GM18867 (cell line): ENCODE measurements at regions not wholly inside any gene's neighbourhood (a gene's known extent, or its start where the extent isn't known, plus 50 kb on each side); places are given as distances from the start of the nearest gene placed in this dataset.

Source experiments
- ATAC-seq: cut with Tn5 transposase; IDR thresholded peaks from one replicate; pipeline ENCODE4 v1.9.1; 2021; ENCODE audit warnings: mild to moderate bottlenecking, moderate library complexity; ENCODE audit not compliant: unreplicated experiment

DNA sequence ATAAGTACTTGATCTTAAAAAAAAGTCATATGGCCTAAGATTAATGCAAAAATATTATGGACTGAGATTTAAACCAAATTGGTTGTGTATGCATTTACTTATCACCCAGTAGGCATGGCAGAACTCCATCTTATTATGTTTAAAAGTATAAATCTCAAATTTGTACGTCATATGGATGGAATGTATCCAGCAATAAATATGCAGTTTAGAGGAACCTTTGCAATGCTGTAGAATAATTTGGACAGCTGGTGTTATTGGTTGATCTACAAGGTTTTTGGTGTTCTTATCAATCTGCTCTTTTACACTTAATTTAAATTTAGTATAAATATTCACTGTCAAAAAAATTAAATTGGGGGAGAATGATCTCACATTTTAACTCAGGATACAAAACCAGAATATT lies 640.2 kb downstream of the SATB2 start:
- no peak for ATAC-seq

DNA sequence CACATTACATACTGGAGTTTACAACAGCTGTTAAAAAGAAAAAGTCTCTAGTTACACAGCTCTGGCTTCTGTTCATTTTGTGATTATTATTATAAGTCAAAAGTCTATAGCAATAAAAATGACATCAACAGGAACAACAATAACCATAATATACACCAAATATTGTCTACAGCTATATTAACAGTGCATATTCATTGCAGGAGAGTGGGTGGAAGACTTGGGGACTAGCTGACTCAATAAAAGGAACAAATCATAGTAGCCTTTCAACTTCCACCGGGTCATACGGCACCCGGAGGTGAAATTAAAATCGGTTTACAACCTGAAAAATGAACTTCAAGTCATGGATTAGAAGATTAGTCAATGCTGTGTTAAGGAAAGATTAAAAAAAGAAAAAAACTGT lies 642.1 kb downstream of the SATB2 start:
- no peak for ATAC-seq

DNA sequence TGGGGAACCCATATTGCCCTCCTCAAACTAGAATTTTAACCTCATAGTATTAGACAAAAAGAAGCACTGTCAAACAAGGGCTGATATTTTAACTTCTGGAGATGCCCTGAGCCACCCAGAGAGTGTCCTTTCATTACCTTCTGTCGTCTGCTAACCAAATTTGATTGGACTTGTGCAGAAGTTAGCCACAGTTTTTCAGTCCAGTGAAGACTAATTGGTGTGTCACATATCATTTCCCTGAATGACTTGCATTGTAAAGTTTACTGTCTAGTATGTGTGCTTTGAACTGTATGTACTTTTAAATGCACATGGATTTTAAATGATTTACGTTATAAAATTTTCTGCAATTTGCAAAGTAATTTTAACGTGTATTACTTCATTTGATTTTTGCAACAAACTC lies 646.5 kb downstream of the SATB2 start:
- ATAC-seq, result no peak

DNA sequence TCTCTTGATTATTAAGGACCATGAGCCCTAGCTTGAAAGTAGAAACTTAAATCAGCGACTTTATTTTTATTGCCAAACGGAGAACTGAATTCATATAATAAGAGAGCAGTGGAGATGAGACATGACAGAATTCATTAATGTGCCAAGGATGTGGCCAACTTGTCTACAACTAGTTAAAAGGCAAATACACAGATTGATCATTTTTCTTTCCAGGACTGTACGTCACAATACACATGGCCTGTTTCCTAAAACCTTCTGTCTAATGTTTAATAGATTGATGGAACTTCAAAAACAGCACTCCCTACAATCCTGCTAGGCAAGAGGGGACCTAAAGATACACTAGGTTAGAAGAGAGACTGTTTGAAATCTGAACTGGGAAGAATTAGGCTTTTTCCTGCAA lies 647.8 kb downstream of the SATB2 start:
- ATAC-seq, result no peak

DNA sequence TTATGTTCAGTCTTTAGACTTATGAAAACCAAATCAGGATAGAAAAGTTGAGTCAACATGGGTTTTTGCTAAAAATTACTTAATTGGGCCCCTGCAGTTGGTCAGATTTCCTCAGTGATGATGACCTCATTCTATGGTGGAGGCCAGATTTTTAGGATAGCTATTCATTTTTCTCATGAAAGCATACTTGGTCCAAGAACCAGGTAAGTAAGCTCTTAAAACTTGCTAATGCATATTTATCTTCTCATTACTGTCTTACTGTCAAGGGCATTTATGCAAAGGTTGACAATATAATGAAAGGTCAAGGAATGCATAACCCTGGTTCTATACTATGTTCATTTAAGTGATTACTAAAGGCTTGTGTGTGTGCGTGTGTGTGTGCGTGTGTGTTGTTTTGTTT lies 650.6 kb downstream of the SATB2 start:
- no peak for ATAC-seq

DNA sequence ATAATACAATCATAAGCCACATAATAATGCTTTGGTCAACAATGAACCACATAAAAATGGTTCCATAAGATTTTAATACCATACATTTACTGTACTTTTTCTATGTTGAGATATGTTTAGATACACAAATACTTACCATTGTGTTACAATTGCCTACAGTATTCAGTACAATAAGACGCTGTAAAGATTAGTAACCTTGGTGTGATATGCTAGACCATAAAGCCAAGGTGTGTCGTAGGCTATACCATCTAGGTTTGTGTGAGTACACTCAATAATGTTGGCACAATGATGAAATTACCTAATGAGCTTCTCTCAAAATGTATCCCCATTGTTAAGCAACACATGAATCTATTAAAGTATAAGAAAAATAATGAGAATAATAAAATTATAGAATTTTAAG lies 662.3 kb downstream of the SATB2 start:
- ATAC-seq, result no peak

DNA sequence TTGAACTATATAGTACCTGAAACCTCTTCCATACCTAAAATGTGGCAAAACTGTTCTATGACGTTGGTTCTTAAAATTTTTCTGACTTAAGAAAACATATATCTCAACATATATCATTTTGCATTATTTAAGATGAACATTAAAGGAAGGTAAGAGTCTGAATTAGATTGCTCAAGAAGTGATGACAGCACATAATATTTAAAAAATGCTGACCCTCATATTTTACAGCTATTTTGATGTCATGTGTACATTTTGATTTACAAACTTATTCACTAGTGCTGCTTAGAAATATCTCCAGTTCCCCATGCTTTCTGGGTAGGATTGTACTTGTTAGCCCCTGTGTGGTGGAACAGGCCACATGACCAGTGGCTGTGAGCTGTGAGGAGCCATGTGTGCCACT lies 666.1 kb downstream of the SATB2 start:
- no peak for ATAC-seq

DNA sequence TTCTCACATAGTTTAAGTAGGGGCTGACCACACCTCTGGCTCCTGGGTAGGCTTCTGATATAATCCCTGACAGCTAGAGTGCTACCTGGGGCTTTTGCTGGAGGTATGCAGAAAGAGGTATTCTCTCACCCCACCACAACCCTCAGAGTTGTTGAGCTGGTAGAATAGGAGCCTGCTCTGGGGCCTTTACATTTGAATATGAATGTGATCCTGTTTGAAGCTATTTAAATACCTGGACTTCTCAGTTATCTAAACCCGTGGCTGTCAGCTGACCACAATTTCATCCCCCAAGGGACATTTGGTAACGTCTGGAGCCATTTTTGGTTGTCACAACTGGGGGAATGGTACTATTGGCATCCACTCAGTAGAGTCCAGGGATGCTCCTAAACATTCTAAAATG lies 669.1 kb downstream of the SATB2 start:
- no peak for ATAC-seq

DNA sequence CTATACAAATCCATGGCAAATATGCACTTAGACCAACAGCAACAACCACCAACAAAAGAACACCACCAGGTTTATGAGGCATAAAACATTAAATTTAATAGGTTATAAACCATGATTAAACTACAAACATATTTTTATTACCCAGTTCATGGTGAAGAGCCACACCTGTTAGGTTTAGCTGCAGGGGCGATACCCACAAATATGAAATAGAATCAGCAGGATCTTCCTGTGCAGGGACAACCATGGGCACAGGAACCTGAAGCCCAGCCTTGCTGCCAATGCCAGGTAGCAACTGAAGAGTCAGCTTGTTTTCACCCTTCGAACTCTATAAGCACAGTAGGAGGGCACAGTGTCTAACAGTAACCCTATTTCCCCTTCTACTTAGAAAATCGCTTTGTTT lies 675.0 kb downstream of the SATB2 start:
- ATAC-seq, result no peak

DNA sequence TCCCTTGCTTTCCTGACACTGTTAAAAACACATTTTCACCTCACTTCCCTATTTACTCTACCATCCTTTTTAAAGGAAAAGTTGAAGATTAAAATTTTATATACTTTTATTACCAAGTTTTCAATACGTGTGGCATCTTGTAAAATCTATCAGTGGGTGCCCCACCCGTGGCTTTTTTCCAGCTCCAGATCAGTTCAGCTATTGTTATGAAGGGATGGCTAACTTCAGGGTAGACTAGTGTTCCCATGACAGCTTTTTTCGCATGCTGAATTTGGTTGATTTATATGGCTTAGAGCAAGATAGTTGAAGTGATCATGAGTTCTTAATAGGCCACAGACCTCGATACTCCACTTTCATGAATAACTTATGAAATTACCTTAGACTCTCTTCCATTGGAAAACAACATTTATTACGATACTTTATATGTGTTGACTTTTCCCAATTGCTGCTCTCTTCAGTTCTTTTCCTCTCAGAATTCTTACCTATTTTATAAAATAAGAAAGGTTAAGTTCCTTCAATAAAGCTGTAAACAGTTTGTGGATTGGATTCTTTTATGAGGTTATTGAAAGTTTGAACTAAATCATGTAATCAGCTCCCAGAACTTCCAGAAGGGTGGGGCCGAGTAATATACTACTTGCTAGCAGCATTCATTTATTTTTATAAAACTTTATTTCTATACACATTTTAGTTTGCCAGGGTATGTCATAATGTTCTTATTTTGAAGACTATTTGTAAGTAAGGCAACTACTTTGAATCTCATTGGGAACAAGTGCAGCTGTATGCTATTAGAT lies 680.9 kb downstream of the SATB2 start:
- no peak for ATAC-seq

DNA sequence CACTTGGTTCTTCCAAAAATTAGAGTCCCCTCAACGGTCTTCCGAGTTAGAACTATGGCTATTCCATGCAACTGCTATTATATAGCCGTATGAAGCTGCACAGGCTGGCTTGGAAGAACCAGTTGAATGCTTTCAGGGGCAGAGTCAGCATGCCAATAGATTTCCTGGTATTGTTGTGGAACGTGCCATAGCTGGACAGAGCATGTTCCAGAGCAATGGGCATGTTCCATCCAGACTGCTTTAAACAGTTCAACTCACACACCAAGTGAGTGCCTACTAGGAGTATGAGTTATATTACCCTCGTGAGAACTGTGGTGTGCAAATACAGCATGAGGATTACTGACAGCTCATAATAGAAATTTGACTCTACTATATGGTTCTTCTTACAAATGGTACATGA lies 682.0 kb downstream of the SATB2 start:
- no peak for ATAC-seq

DNA sequence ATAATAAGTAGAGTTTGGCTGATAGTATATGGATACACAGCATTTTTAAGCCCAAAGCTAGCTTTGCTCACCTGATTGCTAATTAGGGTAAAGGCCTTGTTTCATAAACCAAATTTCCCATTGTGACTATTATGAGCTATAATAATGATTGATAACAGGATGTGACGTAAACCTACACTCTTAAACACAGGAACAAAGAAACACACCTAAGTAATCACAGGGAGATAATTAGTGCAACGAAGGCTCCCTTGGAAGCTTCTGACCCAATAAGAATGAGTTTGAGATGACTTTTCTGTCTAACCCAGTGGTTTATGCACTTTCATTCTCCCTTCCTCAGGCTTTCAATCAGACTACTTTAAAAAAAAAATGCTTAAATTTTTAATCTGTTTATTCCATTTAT lies 683.2 kb downstream of the SATB2 start:
- no peak for ATAC-seq

DNA sequence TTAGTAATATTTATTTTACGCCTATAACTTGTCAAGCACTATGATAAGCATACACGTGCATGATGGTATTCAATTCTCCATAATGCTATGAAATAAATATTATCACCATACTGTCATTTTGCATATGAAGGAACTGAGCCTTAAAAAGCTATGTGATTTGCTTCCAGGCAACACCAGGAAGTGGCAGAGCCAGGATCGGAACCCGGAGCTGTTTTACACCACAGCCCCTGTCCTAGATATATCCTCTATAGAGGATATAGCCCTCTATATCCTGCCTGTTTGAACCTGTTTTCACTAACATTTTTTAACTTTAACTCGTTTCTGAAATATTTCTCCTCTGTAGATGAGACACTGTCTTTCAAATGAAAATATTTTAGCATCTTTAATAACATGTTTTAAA lies 690.0 kb downstream of the SATB2 start:
- ATAC-seq, result no peak

DNA sequence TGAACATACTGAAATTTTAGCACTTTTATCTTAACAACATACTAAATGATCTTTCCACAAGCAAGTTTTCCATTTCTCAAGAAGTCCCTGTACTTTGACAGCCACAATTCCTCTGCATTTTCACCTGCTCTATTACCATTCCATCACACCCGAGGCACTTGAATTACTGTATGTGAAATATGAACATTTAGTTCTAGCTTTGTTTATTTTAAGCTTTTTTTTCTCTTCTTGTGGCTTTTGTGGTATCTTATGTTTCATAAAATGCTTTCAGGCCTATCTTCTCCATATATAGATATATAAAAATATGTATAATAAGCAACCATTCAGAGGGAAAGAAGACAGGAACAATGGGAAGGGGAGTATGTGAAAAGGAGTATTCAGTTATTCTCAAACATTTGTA lies 693.9 kb downstream of the SATB2 start:
- ATAC-seq, result no peak

DNA sequence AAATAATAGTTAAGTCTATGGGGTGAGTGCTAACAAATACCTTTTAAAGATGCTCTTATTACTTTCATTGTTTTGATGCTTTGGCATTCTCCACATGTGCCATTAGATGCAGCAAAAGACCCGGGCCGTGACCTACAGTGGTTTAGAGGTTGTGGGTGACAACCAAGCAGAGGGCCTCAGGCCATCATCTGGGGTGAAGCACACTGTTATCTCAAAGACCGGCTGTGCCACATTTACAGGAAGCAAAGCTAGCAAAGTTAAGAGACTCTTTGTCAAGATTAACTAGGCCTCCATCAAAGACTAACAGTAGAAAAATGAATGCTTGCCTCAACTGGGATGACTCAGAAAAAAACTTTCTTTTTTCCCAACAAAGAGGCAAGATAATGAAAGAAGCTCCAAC lies 695.3 kb downstream of the SATB2 start:
- no peak for ATAC-seq

DNA sequence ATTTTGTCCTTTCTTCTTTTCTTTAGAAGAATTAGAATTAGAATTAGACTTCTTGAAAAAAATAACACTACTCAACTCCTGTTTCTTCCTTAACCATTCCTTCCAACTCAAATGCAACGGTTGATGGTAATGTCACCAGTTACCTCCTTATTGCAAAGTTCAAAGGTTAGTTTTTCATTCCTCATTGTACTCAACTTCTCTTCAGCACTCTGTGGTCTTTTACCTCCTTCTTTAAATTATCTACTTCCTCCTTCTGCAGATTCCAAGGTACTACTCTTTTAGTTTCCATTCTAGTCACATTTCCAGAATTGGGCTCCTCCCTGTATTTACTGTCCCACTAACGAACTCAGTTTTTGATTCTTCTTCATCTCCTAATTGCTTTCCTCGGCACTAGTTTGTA lies 700.7 kb downstream of the SATB2 start:
- no peak for ATAC-seq

DNA sequence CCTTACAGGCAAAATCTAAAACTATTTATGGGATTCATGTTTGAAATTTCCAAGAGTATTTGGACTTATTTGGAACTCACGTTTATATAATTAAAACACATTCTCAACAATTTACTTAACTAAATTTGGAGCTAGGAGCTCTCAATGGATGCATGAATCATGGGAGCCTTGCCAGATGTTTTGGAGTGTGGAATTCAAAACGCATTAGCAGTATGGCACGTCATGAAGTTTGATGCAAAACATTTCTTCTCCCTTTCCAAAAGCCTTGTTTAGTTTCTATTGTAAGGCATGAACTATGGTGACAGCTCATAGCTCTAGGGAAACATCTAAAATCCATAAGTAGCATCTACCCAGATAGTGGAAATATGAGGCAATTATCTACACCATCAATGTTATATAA lies 701.6 kb downstream of the SATB2 start:
- ATAC-seq, result no peak

DNA sequence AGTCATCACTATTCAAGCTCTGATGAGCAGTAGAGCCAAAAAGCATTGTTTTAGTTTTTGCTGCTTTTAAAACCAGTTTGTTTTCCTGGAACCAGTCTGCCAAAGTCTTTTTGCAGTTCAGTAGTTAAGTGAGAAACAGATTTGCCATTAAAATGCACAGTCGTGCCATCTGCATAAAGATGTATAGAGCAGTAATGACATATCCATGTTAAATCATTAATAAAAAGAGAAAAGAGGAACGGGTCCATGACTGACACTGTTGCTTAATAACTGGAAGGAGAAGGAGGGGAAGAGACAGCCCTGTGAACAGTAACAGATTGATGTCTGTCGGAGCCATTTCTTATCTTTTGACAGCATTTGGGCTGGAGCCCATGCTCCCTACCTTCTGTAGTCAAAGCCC lies 704.6 kb downstream of the SATB2 start:
- ATAC-seq, result no peak

DNA sequence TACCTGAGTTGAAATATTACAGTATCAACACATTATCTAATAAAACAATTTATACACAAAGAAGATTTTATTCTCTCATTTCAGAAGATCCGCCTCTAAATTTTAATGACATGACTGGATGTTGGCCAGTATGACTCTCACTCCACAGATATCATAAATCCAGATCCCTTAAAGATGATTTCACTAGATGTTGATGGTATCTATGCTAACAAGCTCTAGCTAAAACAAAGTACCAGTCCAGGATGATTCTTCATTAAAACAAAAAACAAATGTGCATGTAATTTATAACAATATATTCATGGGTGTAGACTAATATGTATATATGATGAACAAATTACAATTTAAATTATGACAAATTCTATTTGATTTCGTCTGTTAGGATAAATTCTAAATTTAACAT lies 708.4 kb downstream of the SATB2 start:
- no peak for ATAC-seq

DNA sequence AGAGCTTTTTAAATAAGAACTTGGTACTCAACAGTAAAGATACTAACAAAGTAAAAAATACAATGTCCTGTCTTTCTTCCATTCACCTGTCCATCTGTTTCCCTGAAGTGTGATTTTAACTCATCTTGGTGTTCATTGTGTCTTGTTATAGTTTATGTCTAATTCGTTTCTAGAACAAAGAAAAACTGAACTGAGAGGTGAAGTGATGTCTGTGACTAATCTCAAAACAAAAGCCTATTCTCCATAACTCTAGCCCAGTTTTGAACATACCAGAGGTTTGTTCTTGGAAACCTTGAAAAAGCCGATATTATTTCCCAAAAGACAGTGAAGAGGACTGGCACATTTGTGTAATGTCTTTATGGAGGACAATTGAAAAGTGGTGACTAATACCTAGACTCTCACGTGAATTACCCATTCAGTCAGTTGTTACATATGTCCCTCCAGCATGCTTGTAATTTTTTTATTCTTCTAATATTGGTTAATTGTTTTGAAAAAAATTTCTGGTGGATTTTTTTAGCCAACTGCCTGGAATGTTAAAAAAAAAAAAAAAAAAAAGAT lies 725.8 kb downstream of the SATB2 start:
- no peak for ATAC-seq

DNA sequence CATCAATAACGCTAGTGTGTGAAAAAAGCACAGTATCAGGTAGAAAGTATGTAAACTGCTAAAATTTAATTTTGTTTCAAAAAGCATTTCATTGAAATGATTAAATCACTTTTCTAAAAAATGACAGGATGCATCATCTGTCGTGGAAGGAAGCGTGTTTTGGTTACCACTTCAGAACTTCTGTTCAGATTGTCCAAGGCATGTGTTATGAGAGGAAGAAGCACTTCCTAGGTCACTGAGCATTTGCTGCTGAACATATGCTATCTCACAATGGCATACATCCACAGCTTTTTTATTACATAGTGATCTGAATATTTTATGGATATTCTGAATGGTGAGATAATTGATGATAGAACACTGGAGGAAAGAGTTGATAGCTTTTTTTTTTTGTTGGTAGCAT lies 737.5 kb downstream of the SATB2 start:
- no peak for ATAC-seq

DNA sequence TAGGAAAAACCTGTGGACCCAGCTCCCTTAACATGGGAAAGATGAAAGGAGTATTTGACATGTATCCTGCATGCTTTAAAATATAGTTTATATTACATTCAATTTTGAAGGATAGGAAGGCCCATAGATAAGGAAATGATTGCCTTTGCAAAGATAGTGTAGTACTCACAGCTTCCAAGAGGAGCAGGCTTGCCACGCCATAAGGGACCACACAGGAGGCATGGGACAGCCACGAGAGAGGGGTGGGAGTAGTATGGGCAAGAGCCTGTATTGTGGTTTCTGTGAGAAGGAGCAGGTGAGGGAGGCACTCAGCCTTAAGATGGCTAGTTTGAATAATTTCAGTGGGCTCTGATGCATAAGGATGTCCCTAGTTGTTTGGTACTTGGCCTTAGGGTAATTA lies 740.3 kb downstream of the SATB2 start:
- ATAC-seq, result no peak

DNA sequence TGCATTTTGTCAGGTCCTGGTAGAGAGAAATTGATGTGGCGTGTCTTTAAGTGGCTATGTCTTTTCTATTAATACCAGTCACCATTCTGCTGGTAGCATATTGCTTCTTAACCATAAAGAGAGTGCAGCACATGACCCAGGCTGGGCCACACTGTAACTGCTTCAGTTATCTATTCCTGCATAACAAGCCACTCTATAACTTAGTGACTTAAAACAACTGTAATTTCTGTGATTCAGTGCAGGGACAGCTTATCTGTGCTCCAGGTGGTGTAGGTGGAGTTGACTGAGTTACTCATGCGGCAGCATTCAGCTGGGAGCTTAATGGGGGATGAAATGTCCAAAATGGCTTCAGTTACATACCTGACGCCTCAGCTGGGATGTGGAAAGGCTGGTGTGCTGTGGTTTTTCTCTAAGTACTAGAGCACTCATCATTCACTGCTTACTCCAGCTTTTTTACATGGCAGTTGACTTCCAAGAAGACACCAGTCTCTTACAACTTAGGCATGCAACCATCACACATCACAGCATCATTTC lies 742.4 kb downstream of the SATB2 start:
- no peak for ATAC-seq
